Nephron progenitor cell (in vitro differentiated cells): ENCODE measurements at regions not wholly inside any gene's neighbourhood (a gene's known extent, or its start where the extent isn't known, plus 50 kb on each side); places are given as distances from the start of the nearest gene placed in this dataset.
A peak's percentile ranks its signal among the peaks of the same experiment; 100 is the strongest.

Experiments used
- DNase-seq: peaks from one replicate; pipeline ENCODE4 v3.0.0; 2021
- H3K27ac Mint-ChIP-seq: 2 replicates; pipeline ENCODE4 v1.8.0; 2021; ENCODE audit warnings: mild to moderate bottlenecking, moderate library complexity, mixed read lengths
- H3K27me3 Mint-ChIP-seq: 2 replicates; pipeline ENCODE4 v1.8.0; 2021; ENCODE audit warnings: mild to moderate bottlenecking, low read depth, mixed read lengths; ENCODE audit not compliant: poor library complexity
- H3K36me3 Mint-ChIP-seq: 2 replicates; pipeline ENCODE4 v1.8.0; 2021; ENCODE audit warnings: low read depth, mixed read lengths
- H3K4me1 Mint-ChIP-seq: 2 replicates; pipeline ENCODE4 v1.8.0; 2021; ENCODE audit warnings: mixed read lengths
- H3K4me3 Mint-ChIP-seq: 2 replicates; pipeline ENCODE4 v1.8.0; 2021; ENCODE audit warnings: mild to moderate bottlenecking, moderate library complexity, mixed read lengths
- H3K9me3 Mint-ChIP-seq: 2 replicates; pipeline ENCODE4 v1.8.0; 2021; ENCODE audit warnings: mild to moderate bottlenecking, moderate library complexity, mixed read lengths
- CTCF ChIP-seq: fragments of 200-600 bp; sonication (generic); IDR thresholded peaks from 2 replicates; pipeline ENCODE4 v1.5.0; 2021; ENCODE audit warnings: antibody characterized with exemption

- Mint-ChIP-seq H3K27ac (peak overlapping the region; percentile 70), H3K36me3 (no peaks in the 10 kb centered on the region), H3K4me3 (no peak overlapping the region), H3K27me3 (no peaks in the 10 kb centered on the region), H3K4me1 (peaks cover 20% of the 10 kb centered on the region), H3K9me3 (no peaks in the 10 kb centered on the region)
- DNase-seq, result no peak
- no peak for TF ChIP-seq CTCF
Measured at GRCh38 chr9:129343424-129344375, 165.6 kb upstream of the IER5L start.

- Mint-ChIP-seq H3K36me3 (no peaks in the 10 kb centered on the region), H3K27me3 (no peaks in the 10 kb centered on the region), H3K27ac (no peak overlapping the region), H3K4me1 (peaks cover 14% of the 10 kb centered on the region), H3K4me3 (no peak overlapping the region), H3K9me3 (no peaks in the 10 kb centered on the region)
- no peak for DNase-seq
- no peak for TF ChIP-seq CTCF
Measured at GRCh38 chr9:129342591-129343423, 164.7 kb upstream of the IER5L start.

- Mint-ChIP-seq H3K27me3 (no peaks in the 10 kb centered on the region), H3K9me3 (no peaks in the 10 kb centered on the region), H3K36me3 (no peaks in the 10 kb centered on the region), H3K4me3 (no peak overlapping the region), H3K4me1 (peaks cover 18% of the 10 kb centered on the region), H3K27ac (no peak overlapping the region)
- no peak for DNase-seq
- no peak for TF ChIP-seq CTCF
Measured at GRCh38 chr9:129341987-129342348, 163.9 kb upstream of the IER5L start.

- Mint-ChIP-seq H3K4me3 (no peak overlapping the region), H3K9me3 (no peaks in the 10 kb centered on the region), H3K27ac (peak overlapping the region; percentile 53), H3K27me3 (no peaks in the 10 kb centered on the region), H3K36me3 (no peaks in the 10 kb centered on the region), H3K4me1 (peaks cover 23% of the 10 kb centered on the region)
- peak; percentile 37 for DNase-seq
- TF ChIP-seq CTCF, result no peak
Measured at GRCh38 chr9:129341171-129341986, 163.3 kb upstream of the IER5L start.

DNA sequence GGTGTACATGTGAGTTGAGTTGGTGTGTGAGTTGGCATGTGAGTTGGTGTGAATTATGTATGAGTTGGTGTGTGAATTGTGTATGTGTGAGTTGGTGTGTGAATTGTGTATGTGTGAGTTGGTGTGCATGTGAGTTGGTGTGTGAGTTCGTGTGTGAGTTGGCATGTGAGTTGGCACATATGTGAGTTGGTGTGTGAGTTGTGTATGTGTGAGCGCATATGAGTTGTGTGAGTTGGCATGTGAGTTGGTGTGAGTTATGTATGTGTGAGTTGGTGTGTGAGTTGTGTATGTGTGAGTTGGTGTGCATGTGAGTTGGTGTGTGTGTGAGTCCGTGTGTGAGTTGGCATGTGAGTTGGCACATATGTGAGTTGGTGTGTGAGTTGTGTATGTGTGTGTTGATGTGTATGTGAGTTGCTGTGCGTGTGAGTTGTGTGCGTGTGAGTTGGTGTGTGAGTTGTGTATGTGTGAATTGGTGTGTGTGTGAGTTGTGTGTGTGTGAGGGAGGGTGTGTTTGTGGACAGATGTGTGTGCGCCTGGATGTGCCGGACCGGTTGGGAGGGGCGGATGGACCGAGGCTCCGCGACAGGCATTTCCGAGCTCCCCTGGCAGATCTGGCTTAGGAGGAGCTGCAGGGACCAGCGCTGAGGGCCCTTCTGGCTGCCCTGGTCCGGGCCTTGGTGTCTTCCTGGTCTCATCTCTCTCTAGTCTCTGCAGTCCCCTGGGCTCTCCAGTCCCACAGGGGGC, 162.5 kb upstream of the IER5L start:
- H3K4me3 Mint-ChIP-seq, result no peak overlapping the region
- H3K4me1 Mint-ChIP-seq, result peaks cover 29% of the 10 kb centered on the region
- H3K27me3 Mint-ChIP-seq, result no peaks in the 10 kb centered on the region
- DNase-seq, result no peak
- TF ChIP-seq CTCF, result no peak
- no peaks in the 10 kb centered on the region for H3K36me3 Mint-ChIP-seq
- H3K9me3 Mint-ChIP-seq, result no peaks in the 10 kb centered on the region
- no peak overlapping the region for H3K27ac Mint-ChIP-seq
